Omental fat pad (tissue), 3 donors: ENCODE measurements at regions not wholly inside any gene's neighbourhood (a gene's known extent, or its start where the extent isn't known, plus 50 kb on each side); places are given as distances from the start of the nearest gene placed in this dataset.

Source experiments
- ATAC-seq: fragments of 150-250 bp; one replicate; pipeline ENCODE4 v1.9.1; 2016; ENCODE audit warnings: mild to moderate bottlenecking, moderate library complexity; ENCODE audit not compliant: low FRiP score
- DNase-seq: peaks from one replicate; pipeline ENCODE4 v3.0.0-alpha.2; 2019; ENCODE audit warnings: low spot score
- TF ChIP-seq, protein P1 (sequence below), 3 donors: fragments of 450-650 bp; IDR thresholded peaks; one replicate each; pipeline ENCODE4 v1.5.1; 2016 to 2017; ENCODE audit warnings: antibody characterized with exemption in 3 of 3, mild to moderate bottlenecking in 3 of 3, moderate library complexity in 2 of 3

DNA sequence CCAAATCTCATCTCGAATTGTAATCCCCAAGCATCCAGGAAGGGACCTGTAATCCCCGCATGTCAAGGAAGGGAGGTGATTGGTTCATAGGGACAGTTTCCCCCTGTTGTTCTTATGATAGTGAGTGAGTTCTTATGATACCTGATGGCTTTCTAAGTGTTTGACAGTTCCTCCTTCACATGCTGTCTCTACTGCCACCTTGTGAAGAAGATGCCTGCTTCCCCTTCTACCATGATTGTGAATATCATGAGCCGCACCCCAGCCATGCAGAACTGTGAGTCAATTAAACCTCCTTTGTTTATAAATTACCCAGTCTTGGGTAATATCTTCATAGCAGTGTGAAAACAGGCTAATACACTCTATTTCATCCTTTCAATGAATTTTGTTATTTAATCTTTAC is 446.7 kb downstream of the RNF144A start:
- TF ChIP-seq, protein P1, sequence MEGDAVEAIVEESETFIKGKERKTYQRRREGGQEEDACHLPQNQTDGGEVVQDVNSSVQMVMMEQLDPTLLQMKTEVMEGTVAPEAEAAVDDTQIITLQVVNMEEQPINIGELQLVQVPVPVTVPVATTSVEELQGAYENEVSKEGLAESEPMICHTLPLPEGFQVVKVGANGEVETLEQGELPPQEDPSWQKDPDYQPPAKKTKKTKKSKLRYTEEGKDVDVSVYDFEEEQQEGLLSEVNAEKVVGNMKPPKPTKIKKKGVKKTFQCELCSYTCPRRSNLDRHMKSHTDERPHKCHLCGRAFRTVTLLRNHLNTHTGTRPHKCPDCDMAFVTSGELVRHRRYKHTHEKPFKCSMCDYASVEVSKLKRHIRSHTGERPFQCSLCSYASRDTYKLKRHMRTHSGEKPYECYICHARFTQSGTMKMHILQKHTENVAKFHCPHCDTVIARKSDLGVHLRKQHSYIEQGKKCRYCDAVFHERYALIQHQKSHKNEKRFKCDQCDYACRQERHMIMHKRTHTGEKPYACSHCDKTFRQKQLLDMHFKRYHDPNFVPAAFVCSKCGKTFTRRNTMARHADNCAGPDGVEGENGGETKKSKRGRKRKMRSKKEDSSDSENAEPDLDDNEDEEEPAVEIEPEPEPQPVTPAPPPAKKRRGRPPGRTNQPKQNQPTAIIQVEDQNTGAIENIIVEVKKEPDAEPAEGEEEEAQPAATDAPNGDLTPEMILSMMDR (IDR thresholded peaks at IDR 0.05) = no peak
- ATAC-seq = no peak

DNA sequence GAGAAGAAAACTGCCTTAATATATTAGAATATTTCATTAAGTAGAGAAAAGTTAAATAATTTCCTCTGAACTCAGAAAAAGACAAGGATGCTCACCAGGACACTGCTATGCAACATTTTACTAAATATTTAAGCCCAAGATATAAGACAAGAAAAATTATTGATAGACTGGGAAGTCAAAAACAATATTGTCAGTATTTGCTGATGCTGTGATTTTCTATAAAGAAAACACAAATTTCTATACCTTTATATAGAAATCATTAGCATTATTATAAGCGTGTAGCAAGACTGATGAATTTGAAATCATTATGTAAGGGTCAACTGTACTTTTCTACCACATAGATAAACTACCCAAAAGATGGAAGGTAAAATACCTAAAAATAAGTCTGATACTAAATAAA is 451.0 kb downstream of the RNF144A start:
- ATAC-seq (no peak), DNase-seq (no peak)
- TF ChIP-seq, protein P1 (IDR thresholded peaks at IDR 0.05) = no peak

More for the DNA sequence above, 446.7 kb downstream of the RNF144A start:
- no peak for DNase-seq

DNA sequence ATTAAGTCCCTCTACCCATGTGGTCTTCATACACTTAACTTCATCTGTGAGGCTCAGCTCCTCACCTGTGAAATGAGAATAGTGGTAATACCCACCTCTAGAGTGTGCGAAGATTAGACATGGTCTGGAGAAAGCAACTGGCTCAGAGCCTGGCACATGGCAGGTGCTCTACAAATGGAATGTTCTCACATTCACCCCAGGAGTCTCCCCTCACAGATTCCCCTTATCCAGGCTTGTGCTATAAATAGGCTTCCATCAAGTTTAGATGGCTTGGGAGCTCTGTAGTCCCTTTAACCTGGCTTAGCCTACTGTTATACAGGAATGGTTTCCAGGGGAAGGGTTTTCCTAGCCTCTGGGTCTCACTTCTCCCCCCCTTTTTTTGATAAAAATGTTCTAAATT is 455.9 kb downstream of the RNF144A start:
- no peak for DNase-seq
- TF ChIP-seq, protein P1 (IDR thresholded peaks at IDR 0.05) = no peak
- no peak for ATAC-seq

DNA sequence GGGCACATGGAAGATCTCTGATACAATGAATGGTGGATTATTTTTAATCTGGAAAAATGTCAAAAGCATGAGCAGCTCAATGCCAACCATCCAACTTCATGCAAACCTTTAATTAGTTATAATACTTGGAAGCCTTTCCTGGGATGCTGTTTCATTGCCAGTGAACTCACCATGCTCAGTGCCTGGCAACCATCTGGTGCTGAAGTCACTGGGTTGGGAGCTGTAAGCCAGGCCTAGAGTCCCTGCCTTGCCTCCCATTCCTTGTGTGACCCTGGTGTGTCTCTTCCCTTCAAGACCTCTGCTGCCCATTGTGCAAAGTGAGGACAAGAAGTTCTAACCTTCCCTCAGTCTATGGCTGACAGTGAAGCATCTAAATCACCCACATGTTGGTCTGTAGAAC is 458.7 kb downstream of the RNF144A start:
- TF ChIP-seq, protein P1 (IDR thresholded peaks at IDR 0.05) = no peak
- DNase-seq = no peak
- no peak for ATAC-seq

DNA sequence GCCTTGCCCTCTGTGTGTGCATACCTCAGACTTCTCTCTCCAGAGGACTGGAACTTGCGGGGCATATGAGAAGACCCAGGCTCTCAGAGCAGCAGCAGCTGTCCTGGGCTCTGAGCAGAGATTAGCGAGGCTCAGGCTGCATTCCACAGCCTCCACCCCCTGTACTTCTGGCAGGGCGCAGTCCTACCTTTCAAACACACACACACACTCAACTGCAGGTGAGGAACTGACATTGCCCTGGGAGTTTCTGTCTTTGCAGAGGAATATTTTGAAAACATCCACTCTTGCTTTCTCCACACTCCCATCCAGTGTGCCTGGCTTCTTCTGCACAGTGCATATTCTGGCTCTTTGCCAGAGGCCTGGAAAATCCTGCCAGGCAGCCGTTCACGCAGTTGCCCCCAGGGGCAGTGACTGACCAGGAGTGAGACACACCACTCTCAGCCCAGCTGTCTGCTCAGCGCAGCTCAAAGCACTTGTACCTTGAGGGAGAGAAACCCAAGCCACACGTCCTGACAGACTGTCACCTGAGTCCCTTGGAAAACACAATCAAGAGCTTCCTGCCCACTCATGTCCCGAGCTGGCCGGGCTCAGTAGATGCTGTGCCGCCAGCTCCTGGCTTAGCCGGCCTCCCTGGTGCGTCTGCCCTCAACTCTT is 460.8 kb downstream of the RNF144A start:
- no peak for DNase-seq
- TF ChIP-seq, protein P1 (IDR thresholded peaks at IDR 0.05) = no peak
- ATAC-seq = no peak

DNA sequence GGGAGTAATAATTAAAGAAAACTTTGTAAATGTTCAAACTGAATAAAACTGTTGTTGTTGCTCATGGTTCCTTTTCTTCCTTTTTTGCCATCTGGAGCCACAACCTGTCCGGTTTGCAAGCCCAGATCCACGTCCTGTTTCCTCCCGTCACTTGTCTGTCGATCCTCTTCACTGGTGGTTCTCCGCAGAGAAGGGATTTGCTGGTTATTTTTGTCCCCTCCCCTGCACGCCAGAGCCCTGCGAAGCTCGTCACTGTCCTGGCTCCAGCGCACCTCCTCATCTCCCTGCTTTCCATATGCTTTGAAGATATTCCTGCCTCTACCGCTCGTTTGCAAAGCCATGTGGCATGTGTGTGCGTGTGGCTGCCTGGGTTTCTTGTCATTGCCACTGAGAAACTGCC is 461.4 kb downstream of the RNF144A start:
- ATAC-seq = no peak
- TF ChIP-seq, protein P1 (IDR thresholded peaks at IDR 0.05) = no peak
- DNase-seq = no peak

DNA sequence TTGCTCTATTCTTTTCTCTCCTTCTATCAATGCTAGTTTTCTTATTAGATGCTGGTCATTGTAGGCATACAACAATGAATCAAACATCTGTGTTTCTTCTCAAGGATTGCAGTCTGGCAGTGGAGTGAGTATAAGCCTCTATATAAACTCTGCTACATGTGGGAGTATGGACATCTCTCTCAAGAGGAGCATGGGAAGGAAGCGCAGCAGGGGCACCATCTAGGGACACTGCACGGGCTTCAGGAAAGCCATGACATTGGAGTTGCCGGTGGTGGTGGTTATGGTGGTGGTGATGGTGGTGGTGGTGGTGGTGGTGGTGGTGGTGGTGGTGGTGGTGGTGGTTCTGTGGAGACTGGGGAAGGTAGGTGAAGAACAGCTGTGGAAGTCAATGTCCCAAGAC is 462.6 kb downstream of the RNF144A start:
- ATAC-seq (no peak), DNase-seq (no peak)
- TF ChIP-seq, protein P1 (IDR thresholded peaks at IDR 0.05) = no peak
